NOMO-1 treated with dmso at 0.1 percent for 144 hours (cell line): ENCODE measurements at regions not wholly inside any gene's neighbourhood (a gene's known extent, or its start where the extent isn't known, plus 50 kb on each side); places are given as distances from the start of the nearest gene placed in this dataset.
"Not testable (repeated sequence)": the region's sequence is repeated elsewhere in the genome, so short reads cannot be mapped to it uniquely, and the experiment has no call there.

ENCODE experiments used
- DNase-seq: peaks from one replicate; lab custom pipeline; 2025; ENCODE audit not compliant: unreplicated experiment; lab: John Stamatoyannopoulos, UW

DNA sequence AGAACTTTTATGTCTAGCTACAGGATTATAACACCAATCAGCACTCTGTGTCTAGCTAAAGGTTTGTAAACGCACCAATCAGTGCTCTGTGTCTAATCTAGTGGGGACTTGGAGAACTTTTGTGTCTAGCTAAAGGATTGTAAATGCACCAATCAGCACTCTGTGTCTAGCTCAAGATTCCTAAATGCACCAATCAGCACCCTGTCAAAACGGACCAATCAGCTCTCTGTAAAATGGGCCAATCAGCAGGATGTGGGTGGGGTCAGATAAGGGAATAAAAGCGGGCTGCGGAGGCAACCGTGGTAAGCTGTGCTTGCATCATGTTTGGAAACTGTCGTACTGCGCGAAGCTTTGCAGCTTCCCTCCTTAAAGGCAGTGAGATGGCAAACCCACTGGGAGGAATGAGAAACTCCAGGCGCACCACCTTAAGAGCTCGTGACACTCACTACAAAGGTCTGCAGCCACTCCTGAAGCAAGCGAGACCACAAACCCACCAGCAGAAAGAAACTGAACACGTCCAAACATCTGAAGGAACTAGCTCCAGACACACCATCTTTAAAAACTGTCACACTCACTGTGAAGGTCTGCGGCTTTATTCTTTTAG, 112.1 kb upstream of the DUSP22 start:
- not testable (repeated sequence) for DNase-seq

DNA sequence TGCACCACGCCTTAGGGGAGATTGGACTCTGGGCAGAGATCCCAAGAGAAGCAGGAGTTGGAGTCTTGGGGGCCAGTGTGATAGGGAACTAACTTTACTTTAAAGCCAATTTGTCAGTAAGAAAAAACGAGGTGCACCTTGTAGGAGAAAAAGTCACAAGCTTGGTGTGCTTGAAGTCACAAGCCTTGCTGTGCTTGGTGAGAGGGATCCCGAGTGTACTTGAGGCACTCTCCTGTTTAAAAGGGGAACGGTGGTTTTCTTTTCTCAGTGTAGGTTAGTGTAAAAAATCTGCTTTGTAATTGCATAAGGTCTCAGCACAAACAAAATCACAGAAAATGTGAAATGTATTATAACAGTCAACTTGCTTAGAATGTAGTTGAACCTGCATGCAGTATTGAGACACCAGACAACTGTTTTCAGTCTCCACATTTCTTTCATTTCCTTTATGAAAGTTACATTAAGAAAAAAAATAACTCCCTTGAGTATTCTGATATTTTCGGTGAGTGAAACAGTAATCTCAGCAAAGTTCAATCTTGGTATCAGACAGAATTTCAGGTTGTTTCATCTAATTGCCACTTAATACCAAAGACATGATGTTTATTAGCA, 111.1 kb upstream of the DUSP22 start:
- no peak for DNase-seq

DNA sequence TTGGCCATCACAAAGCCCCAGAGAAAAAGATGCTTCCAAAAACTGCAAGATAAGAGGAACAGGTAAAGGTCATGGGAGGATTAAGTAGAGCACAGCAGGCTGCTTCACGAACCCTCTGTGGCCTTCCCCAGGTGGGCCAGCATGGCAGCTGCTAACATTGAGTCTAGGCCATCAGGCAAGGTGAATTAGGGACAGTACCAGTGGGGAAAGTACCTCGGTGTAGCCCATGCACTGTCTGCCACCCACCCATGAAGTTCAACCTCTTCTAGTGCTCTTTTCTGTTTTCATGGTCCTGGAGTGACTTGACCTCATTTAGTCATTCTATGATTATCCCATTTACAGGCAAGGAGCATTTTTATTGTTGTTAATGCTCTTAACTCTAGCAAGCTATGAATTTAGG, 108.6 kb upstream of the DUSP22 start:
- DNase-seq, result no peak

DNA sequence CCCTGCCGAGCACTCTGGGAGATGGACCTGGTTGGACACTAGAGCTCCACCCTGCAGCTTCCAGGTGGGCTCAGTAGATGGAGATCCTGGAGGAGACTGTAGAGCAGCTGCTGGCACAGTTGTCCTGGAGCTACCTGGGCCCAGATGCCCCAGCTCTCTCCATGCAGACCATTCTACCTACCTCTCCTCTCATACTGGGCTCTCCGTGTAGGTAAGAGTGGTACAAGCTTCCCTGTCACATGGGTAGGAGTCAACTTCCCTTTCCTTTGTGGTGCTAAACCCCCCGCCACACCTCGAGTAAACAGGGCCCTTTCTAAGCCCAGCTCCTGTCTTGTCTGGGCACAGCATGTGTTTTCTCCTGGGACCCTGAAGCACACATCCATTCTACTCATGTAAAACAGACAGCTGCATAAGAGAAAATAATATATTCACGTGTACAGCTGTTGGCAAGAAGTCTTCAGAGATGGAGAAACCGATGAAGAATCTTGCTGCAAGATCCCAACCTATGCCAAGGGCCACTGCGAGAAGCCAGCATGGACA, 108.1 kb upstream of the DUSP22 start:
- DNase-seq, result no peak

DNA sequence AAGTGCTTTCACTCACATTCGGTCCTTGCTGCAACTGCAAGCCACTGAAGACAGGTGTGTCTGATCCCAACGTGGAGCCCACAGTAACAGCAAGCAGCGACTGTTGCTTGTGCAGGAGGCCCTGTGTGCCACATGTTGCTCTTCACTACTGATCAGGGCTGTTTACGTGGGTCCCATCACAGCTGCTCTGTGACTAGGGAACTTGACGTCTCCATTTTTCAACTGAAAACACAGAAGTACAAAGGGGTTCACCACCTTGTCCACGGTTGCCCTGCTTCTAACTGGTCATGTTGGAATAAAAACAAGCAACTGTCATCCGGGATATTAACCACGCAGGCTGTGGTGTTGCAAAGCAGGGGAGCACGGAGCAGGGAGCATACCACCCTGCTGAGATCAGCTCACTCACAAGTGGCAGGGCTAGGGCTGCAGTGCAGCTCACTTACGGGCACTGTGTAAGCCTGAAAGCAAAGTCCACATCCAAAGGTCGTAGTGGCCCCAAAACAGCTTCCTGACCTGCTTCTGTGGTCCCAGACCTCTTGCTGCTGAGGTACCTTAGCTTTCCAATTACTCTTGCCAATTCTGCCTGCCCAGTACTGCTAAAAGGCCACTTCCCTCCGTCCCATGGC, 105.8 kb upstream of the DUSP22 start:
- DNase-seq, result no peak

DNA sequence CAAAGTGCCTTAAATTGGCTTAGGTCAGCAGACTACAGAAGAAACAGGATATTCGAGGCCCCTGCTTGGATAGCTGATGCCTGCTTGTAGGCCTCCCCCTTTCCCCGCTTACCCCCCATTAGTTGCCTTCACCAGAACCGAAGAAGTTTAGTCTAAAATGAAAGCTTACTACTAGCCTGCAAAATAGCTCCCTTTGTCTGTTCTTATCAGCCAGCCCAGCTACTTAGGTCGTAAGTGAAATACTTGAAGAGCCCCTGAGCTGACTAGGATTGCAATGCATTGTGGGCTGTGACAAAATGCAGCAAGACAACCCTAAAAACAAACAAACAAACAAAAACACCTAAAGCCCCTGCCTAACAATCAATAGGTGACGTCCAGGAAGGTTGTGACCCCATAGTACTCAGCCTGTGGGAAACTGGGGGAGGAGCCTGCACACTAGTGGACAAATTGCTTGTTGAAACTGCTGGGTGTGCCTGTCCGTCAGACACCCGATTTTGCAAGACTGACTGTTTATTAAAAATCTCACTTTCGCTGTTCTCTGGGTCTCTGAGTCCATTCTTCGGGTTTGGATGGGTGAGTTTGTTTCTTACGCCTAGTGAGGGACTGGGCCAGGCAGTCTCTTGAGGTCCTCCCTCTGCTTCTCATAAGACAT, 105.0 kb upstream of the DUSP22 start:
- no peak for DNase-seq

DNA sequence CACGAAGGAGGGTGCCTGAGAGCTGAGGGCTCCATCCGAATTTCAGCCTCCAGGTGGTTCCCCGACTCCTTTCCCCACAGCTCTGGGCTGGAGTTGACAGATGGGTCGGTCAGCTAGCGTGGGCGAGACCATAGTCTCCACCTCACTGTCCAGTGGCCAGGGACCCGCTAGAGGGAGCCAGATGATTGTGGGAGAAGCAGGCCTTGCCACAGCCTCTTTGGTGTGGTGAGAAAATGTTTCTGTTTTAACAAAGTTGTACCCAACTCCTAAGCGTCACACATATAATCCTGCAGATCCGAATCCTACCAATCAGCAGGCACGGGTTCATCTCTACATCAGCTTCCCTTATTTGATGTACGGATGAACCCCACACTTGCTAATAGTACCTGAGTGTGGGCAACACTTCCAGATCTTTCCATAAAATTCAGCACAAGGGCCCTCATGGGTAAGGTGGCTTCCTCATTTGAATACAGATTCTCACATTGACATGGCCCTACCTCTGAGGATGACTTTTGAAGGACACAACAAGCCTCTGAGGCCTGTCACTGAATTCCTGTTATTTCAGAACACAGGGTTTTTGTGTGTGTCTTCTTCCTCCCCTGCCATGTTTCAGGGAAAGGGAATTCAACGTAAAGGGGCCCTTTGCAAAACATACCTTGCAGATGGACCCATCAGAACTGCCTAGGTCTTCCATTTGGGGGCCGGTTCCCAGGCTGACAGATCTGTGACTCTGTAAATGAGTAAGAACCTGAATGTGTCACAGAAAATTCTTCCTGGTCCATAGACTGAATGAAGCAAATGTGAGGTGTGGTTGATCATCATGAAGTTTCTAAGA, 103.2 kb upstream of the DUSP22 start:
- peak; percentile 37 for DNase-seq

DNA sequence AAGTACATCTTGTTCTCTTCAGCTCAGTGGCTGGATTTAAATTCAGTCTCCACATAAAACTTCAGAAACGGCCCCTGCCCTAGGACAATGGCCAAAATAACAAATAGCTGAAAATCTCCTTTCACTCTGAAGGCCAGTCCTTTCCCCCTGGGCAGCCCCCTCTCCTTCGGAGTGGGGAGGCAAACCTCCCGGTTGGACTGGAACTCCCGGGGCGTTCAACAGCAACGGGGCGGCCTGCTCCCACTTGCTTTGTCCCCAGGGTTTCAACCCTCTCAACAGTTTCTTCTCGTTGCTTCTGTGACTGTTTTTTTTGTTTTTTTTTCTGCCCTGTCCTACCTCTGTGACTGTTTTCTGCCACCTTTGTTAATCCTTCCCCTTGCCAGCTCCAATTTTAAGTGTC, 102.6 kb upstream of the DUSP22 start:
- no peak for DNase-seq

DNA sequence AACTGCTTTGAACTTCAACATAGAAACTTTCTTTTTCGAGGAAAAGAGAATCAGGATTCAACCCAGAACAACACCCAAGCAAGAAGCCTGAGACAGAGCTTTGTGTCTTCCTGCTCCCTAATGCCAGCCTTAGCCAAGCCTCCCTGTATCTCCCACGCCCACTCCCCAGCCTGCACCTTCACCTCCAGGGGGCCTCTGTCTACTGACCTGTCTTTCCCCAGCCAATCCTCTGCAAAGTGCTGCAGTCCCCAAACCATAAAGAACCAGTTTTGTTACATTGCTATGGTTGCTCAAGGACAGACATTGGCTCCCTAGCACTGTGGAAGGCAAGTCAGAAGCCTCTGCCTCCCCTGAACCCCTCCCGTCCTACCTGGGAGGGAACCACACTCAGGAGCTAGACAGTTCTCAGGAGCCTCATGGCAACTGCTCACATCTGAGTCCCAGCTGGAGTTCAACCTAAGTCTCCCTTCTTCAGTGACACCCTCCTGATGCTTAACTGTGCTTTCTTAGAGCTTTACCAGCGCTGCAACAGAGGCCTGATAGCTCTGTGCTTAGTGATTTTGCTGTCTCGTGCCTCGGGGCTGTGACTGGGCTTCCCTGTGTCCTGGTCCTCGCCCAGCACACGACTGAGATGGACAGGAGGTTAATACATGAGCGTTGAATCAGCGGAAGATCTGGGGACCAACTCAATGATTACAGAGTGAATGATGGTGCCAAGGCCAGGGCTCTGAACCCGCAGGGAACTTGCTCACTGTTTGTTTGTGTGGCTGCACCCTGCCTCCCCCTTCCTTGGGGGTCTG, 101.5 kb upstream of the DUSP22 start:
- no peak for DNase-seq

DNA sequence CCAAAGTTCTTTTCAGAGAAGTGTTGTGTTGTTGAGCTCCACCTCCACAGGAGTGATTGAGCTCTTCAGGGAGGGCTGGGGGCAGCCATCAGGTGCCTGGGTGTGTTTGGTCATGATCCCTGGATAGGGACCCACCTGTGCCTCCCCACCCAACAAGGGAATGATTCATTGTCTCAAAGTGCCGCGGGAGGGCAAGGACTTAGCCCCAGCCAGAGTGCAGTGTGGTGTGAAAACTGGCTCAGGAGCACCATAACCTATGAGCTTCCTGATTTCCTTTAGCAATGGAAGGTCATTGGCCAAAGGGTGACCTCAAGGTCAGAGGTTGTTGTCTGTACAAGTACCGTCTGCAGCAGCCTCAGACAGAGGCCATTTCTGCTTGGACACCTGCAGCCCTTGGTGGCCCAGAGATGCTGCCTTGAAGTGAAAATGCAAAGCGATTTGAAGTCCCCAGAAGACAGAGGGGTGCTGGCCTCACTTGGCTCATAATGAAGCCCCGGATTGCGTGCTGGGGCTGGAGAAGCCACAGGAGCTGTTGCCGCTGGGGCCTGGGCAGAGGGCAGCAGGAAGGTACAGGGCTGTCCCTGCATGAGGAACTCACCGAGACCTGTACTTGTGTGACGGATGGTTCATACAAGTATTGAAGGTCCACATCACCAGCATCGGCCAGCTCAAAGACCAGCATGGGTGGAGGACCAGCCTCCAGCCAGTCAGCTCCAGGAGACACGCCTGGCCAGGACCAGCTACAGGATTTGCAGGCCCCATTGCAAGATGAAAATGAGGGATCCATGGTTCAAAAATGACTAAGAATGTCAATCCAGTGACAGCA, 100.6 kb upstream of the DUSP22 start:
- DNase-seq, result no peak

DNA sequence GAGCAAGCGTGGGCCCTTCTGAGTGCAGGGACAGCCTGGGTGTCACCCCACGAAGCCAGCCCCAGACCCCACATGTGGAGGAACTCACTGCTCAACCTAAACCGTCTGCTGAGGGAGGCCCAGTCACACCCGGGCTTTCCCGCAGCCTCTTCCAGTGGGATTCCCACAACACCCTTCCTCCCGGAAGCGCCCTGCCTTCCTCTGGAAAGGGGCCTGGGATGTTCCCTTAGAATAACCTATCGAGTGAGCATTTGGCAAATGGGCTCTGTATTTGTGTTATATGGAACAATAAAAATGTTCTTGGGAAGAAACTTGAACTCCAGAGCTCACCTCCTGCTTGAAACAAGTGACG, 100.0 kb upstream of the DUSP22 start:
- no peak for DNase-seq

DNA sequence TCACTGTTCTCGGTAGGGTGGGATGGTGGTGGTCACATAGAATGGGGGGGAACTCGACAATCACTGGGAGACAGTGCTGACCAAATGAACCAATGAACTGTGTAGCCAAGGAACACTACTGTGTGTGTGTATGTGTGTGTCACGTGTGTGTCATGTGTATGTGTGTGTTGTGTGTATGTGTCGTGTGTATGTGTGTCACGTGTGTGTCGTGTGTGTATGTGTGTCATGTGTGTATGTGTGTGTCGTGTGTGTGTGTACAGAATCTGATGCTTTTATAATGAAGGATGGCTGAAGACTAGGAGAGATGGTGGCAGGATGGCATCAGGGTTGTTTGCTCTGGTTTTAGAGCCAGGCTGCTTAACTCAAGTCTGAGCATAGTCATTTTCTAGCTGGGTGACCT, 99.1 kb upstream of the DUSP22 start:
- no peak for DNase-seq

DNA sequence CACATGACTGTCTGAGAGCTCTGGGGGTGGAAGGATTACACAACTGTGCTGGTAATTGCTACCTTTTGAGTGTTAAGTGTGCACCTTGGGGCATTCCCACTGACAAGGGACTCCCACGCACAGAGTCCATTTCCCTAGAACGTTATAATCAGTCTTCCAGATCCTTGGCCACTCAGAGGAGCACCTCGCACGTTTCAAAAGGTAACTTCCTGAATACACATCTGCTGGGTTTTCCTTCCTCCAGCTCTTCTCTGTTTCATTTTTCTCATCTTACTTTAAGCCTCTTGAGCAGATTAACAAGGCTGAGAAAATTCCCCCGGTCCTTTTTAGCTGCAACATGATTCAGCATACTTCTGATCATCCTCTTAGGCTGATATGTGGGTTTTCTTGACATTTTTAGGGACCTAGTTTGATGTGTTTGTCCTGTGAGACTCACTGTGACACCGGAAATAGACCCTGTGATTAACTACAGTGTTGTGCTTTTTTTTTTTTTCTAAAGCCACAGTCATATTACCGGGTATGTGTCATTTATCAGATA, 98.4 kb upstream of the DUSP22 start:
- DNase-seq, result no peak

DNA sequence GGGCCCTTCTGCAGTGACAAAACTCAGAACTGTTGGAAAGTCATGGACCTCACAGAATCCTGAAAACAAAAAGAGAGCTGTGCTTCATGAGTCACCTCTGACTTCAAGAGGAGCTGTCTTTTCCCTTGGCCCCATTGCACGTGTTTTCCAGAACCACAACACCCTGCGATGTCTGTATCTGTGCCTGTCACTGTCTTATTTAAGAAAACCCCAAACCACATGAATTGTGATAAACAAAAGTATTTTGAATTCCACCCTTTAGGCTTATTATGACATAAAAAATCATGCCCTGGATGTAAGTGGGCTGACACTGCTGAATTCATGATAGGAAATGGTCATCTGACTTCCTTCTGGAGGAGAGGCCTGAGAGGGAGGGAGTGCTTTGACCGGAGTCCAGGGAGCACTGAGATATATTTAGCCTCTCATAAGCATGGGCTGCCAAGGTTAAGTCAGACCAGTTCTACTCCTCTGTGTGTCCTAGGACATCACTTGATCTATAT, 96.4 kb upstream of the DUSP22 start:
- DNase-seq, result no peak

DNA sequence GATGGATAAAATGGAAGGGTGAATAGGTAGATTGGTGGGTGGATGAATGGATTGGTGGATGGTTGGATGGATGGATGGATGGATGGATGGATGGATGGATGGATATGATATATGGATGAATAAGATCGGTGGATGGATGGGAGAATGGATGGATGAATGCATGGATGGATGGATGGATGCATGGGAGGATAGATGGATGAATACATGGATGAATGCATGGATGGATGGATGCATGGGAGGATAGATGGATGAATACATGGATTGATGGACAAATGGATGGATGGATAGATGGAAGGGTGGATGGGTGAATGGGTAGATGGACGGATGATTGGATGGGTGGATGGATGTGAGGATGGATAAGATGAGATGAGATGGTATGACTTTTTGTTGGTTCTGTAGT, 95.7 kb upstream of the DUSP22 start:
- DNase-seq, result no peak

DNA sequence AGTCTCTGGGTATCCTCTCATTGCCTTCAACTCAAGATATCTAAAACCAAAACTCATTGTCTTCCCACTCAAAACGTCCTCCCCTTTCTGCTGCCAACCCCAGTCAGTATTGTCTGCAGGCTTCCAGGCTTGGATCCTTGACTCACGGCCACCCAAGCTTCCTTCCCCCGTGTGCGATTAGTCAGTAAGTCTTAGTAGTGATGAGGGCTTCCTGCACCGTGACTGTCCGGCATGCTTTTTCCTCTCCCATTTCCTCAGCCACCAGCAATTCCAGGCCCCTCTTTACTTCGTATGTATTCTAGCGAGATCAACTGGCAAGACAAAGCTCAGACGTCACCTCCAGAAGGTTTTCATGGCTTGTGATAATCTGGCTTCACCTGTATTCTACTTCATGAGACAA, 88.6 kb upstream of the DUSP22 start:
- DNase-seq, result no peak

DNA sequence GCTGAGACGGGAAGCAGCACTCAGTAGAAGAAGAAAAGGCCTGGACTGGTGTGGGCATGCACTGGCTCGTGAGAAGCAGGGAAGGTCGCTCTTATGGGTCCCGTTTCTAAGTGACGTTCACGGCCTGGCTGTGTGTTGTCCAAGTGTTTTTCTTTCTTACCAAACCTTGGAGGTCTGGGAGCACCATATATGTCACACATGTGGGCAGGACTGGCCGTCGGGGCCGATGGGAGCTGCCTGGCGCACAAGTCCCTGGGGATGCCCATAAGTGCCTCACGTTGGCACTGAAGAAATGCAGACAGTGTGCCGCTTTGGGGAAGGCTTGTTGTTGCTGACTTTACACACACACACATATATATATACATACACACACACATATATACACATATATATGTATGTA, 86.0 kb upstream of the DUSP22 start:
- no peak for DNase-seq

DNA sequence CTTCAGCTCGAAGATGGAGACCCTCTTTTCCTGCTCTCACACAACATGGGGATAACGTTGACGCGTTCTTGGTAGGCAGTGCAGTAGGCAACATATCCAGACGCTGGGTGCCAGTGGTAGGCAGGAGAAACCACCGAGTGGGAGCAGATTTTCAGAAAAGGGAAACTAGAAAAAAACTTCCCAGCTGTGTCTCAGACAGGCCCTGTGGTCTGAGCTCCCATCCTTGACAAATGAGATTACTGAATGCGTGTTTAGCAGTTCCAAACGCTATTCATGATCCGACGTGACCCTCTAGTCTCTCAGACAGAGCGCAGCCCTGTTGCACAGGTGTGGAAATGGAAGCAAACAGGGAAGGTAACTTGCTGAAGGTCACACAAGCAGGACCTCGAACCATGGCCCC, 83.9 kb upstream of the DUSP22 start:
- DNase-seq, result no peak

DNA sequence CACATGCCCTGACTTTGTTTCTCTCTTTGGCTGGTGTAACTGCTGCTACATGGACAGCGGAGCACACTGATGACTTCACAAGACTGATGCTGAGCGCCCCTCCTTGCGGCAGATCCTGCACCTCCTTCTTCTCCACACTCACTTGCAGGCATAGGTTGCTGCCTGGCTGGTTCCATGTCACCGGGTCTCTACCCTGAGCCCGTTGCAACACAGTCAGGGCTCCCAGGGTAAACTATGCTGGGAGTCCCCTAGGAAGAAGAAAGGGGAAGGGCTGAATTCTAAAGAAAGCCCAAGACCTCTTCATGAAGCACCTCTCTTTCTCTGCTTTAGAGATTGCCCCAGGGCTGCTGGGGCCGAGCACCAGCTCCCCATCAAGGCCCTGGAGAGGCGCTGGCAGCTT, 83.3 kb upstream of the DUSP22 start:
- no peak for DNase-seq
